ENCODE measurements at regions not wholly inside any gene's neighbourhood (a gene's known extent, or its start where the extent isn't known, plus 50 kb on each side); places are given as distances from the start of the nearest gene placed in this dataset.

GRCh38 chr13:93118081-93118615, 108.5 kb upstream of the GPC6 start:
- TF ChIP-seq CTCF (IDR thresholded peaks at IDR 0.05; ENCODE audit: unreplicated experiment): no peak
- Mint-ChIP-seq H3K36me3 (peaks cover 4% of the 10 kb centered on the region), H3K27ac (no peak overlapping the region), H3K4me3 (no peak overlapping the region), H3K9me3 (peaks cover 7% of the 10 kb centered on the region), H3K27me3 (ENCODE audit: low read depth) (no peaks in the 10 kb centered on the region), H3K4me1 (peaks cover 5% of the 10 kb centered on the region)
- DNase-seq (ENCODE audit: low spot score in 2 of 2, unreplicated experiment in 2 of 2): no peak

GRCh38 chr13:93140912-93141311, 85.7 kb upstream of the GPC6 start:
- Mint-ChIP-seq H3K27ac (no peak overlapping the region), H3K4me1 (peaks cover 6% of the 10 kb centered on the region), H3K36me3 (peaks cover 2% of the 10 kb centered on the region), H3K9me3 (peaks cover 5% of the 10 kb centered on the region), H3K4me3 (no peak overlapping the region), H3K27me3 (ENCODE audit: low read depth) (no peaks in the 10 kb centered on the region)
- no peak for TF ChIP-seq CTCF (IDR thresholded peaks at IDR 0.05; ENCODE audit: unreplicated experiment)
- DNase-seq (ENCODE audit: low spot score in 2 of 2, unreplicated experiment in 2 of 2): no peak

GRCh38 chr13:93144031-93144430, 82.6 kb upstream of the GPC6 start:
- H3K4me1 Mint-ChIP-seq: peaks cover 19% of the 10 kb centered on the region
- no peak overlapping the region for H3K27ac Mint-ChIP-seq
- no peaks in the 10 kb centered on the region for H3K27me3 Mint-ChIP-seq (ENCODE audit: low read depth)
- H3K9me3 Mint-ChIP-seq: peaks cover 5% of the 10 kb centered on the region
- TF ChIP-seq CTCF (IDR thresholded peaks at IDR 0.05; ENCODE audit: unreplicated experiment): no peak
- peaks cover 2% of the 10 kb centered on the region for H3K36me3 Mint-ChIP-seq
- H3K4me3 Mint-ChIP-seq: no peak overlapping the region
- no peak for DNase-seq (ENCODE audit: low spot score in 2 of 2, unreplicated experiment in 2 of 2)

GRCh38 chr13:93145199-93145598, 81.4 kb upstream of the GPC6 start:
- no peaks in the 10 kb centered on the region for H3K36me3 Mint-ChIP-seq
- H3K9me3 Mint-ChIP-seq: no peaks in the 10 kb centered on the region
- no peaks in the 10 kb centered on the region for H3K27me3 Mint-ChIP-seq (ENCODE audit: low read depth)
- DNase-seq (ENCODE audit: low spot score in 2 of 2, unreplicated experiment in 2 of 2): no peak
- TF ChIP-seq CTCF (IDR thresholded peaks at IDR 0.05; ENCODE audit: unreplicated experiment): no peak
- H3K4me3 Mint-ChIP-seq: no peak overlapping the region
- peaks cover 19% of the 10 kb centered on the region for H3K4me1 Mint-ChIP-seq
- no peak overlapping the region for H3K27ac Mint-ChIP-seq

- H3K36me3 Mint-ChIP-seq: no peaks in the 10 kb centered on the region
- peaks cover 19% of the 10 kb centered on the region for H3K4me1 Mint-ChIP-seq
- DNase-seq (ENCODE audit: low spot score in 2 of 2, unreplicated experiment in 2 of 2): no peak
- no peak for TF ChIP-seq CTCF (IDR thresholded peaks at IDR 0.05; ENCODE audit: unreplicated experiment)
- no peaks in the 10 kb centered on the region for H3K9me3 Mint-ChIP-seq
- H3K27ac Mint-ChIP-seq: peak overlapping the region; percentile 88
- no peaks in the 10 kb centered on the region for H3K27me3 Mint-ChIP-seq (ENCODE audit: low read depth)
- H3K4me3 Mint-ChIP-seq: no peak overlapping the region
Observed at GRCh38 chr13:93146584-93147297, 79.9 kb upstream of the GPC6 start.

Data from mesothelial cell of epicardium (in vitro differentiated cells).